SU-DHL-6 (cell line): ENCODE measurements at regions not wholly inside any gene's neighbourhood (a gene's known extent, or its start where the extent isn't known, plus 50 kb on each side); places are given as distances from the start of the nearest gene placed in this dataset.

Experiments
- H2AFZ ChIP-seq: fragments of 200-600 bp; sonication (generic); 2 replicates; pipeline ENCODE4 v1.6.1; 2014; ENCODE audit warnings: low read depth, mild to moderate bottlenecking, moderate library complexity, mixed read lengths, antibody characterized with exemption, low read length; ENCODE audit not compliant: severe bottlenecking
- H3F3A ChIP-seq: fragments of 200-600 bp; shearing (Covaris generic); 2 replicates; pipeline ENCODE4 v1.6.0; 2016; ENCODE audit warnings: antibody characterized with exemption, mild to moderate bottlenecking; ENCODE audit not compliant: insufficient read depth
- H3K27ac ChIP-seq: fragments of 200-600 bp; sonication (generic); 2 replicates; pipeline ENCODE4 v1.5.1; 2016; ENCODE audit warnings: low read depth, mild to moderate bottlenecking, low read length, moderate library complexity, mixed read lengths
- H3K27me3 ChIP-seq: fragments of 200-600 bp; sonication (generic), shearing (Covaris generic); 2 replicates; pipeline ENCODE4 v1.6.0; 2014; ENCODE audit warnings: mild to moderate bottlenecking, low read length
- H3K36me3 ChIP-seq: fragments of 200-600 bp; sonication (generic); 2 replicates; pipeline ENCODE4 v1.6.1; 2014; ENCODE audit warnings: mild to moderate bottlenecking, low read length, mixed read lengths
- H3K4me2 ChIP-seq: fragments of 300-600, 200-600 bp; shearing (Covaris generic), sonication (generic); 2 replicates; pipeline ENCODE4 v1.6.0; 2014; ENCODE audit warnings: low read length, low read depth, mild to moderate bottlenecking; ENCODE audit not compliant: poor library complexity, severe bottlenecking
- H3K4me3 ChIP-seq: fragments of 200-600 bp; sonication (generic); 2 replicates; pipeline ENCODE4 v1.5.1; 2014; ENCODE audit warnings: antibody characterized with exemption, low read length, mild to moderate bottlenecking, mixed read lengths; ENCODE audit not compliant: insufficient read depth, poor library complexity, severe bottlenecking
- H3K79me2 ChIP-seq: fragments of 200-600 bp; sonication (generic); 2 replicates; pipeline ENCODE4 v1.6.1; 2014; ENCODE audit warnings: mild to moderate bottlenecking, low read length, moderate library complexity; ENCODE audit not compliant: insufficient read depth
- H3K9ac ChIP-seq: fragments of 200-600 bp; sonication (generic); 2 replicates; pipeline ENCODE4 v1.7.0; 2014; ENCODE audit warnings: mild to moderate bottlenecking, low read length
- H3K9me2 ChIP-seq: fragments of 200-600 bp; sonication (generic); replicated peaks from 2 replicates; pipeline ENCODE4 v1.6.1; 2014; ENCODE audit warnings: low read length; ENCODE audit not compliant: insufficient read depth
- H3K9me3 ChIP-seq: fragments of 200-600 bp; sonication (generic); 2 replicates; pipeline ENCODE4 v1.6.1; 2014; ENCODE audit warnings: low read length, mixed read lengths; ENCODE audit not compliant: insufficient read depth
- H4K20me1 ChIP-seq: fragments of 200-600 bp; sonication (generic); 2 replicates; pipeline ENCODE4 v1.6.1; 2014; ENCODE audit warnings: low read depth, mild to moderate bottlenecking, antibody characterized with exemption, low read length, moderate library complexity, mixed read lengths
- EZH2phosphoT487 ChIP-seq: fragments of 200-600 bp; sonication (generic), shearing (Covaris generic); conservative IDR thresholded peaks from 2 replicates; pipeline ENCODE4 v1.6.1; 2018; ENCODE audit warnings: mild to moderate bottlenecking, antibody characterized with exemption, low read length, moderate library complexity, mixed read lengths
- TF ChIP-seq, protein P1 (sequence below): fragments of 200-600 bp; sonication (generic); IDR thresholded peaks from one replicate; pipeline ENCODE4 v1.5.1; 2017; ENCODE audit warnings: antibody characterized with exemption, mild to moderate bottlenecking, low read length, moderate library complexity; ENCODE audit not compliant: insufficient read depth, poor library complexity, severe bottlenecking

DNA sequence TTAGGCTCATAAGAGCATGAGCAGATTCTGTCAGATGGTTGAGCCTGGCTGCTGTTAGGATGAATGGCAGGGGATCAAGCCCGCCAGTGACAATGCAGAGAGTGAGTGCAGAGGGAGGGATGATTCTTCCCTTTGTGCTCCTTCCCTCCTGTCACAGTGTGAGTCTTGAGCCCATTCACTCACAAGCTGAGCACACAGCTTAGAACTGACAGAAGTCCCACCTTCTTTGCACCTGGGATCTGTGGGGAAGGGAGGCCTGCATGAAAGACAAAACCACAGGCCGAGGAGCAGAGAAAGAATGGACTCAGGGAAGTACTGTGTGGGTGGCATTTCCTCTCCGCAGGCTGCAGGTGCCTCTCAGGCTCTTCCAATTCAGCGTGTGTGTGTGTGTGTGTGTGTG lies 160.6 kb downstream of the KCNA5 start:
- Histone ChIP-seq H3K36me3 (no peaks in the 10 kb centered on the region), H3K9me2 (no peaks in the 10 kb centered on the region), H3F3A (no peaks in the 10 kb centered on the region), H2AFZ (no peak overlapping the region), H3K4me2 (no peak overlapping the region), H3K9ac (no peak overlapping the region), H3K79me2 (no peaks in the 10 kb centered on the region), H3K9me3 (no peaks in the 10 kb centered on the region), H3K27me3 (no peaks in the 10 kb centered on the region), H4K20me1 (no peaks in the 10 kb centered on the region), H3K4me3 (no peak overlapping the region), H3K27ac (no peak overlapping the region)
- no peak for TF ChIP-seq EZH2phosphoT487

DNA sequence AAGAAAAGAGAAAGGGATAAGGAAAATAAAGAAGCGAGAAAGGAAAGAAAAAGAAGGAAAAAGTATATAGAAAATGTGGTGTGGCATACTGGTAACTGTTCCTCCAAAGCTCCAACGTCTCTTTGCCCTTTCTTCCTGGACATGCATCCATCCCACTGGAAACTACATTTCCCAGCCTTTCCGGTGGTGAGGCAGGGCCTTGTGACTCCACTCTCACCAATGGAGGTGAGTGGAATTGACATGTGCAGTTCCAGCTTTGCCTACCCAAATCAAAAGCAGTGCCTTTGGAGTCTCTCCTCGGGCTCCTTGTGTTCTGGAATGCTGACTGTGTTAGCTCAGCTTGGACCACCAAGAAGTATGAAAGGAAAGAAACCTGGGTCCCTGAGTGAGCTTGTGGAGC lies 161.2 kb downstream of the KCNA5 start:
- H3K27me3 ChIP-seq = no peaks in the 10 kb centered on the region
- H3K4me3 ChIP-seq = no peak overlapping the region
- no peaks in the 10 kb centered on the region for H3F3A ChIP-seq
- no peaks in the 10 kb centered on the region for H3K79me2 ChIP-seq
- no peaks in the 10 kb centered on the region for H3K9me3 ChIP-seq
- H4K20me1 ChIP-seq = no peaks in the 10 kb centered on the region
- H3K27ac ChIP-seq = no peak overlapping the region
- H2AFZ ChIP-seq = no peak overlapping the region
- H3K4me2 ChIP-seq = no peak overlapping the region
- TF ChIP-seq, protein P1, sequence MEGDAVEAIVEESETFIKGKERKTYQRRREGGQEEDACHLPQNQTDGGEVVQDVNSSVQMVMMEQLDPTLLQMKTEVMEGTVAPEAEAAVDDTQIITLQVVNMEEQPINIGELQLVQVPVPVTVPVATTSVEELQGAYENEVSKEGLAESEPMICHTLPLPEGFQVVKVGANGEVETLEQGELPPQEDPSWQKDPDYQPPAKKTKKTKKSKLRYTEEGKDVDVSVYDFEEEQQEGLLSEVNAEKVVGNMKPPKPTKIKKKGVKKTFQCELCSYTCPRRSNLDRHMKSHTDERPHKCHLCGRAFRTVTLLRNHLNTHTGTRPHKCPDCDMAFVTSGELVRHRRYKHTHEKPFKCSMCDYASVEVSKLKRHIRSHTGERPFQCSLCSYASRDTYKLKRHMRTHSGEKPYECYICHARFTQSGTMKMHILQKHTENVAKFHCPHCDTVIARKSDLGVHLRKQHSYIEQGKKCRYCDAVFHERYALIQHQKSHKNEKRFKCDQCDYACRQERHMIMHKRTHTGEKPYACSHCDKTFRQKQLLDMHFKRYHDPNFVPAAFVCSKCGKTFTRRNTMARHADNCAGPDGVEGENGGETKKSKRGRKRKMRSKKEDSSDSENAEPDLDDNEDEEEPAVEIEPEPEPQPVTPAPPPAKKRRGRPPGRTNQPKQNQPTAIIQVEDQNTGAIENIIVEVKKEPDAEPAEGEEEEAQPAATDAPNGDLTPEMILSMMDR = no peak
- no peak for TF ChIP-seq EZH2phosphoT487
- no peak overlapping the region for H3K9ac ChIP-seq
- no peaks in the 10 kb centered on the region for H3K36me3 ChIP-seq
- no peaks in the 10 kb centered on the region for H3K9me2 ChIP-seq

DNA sequence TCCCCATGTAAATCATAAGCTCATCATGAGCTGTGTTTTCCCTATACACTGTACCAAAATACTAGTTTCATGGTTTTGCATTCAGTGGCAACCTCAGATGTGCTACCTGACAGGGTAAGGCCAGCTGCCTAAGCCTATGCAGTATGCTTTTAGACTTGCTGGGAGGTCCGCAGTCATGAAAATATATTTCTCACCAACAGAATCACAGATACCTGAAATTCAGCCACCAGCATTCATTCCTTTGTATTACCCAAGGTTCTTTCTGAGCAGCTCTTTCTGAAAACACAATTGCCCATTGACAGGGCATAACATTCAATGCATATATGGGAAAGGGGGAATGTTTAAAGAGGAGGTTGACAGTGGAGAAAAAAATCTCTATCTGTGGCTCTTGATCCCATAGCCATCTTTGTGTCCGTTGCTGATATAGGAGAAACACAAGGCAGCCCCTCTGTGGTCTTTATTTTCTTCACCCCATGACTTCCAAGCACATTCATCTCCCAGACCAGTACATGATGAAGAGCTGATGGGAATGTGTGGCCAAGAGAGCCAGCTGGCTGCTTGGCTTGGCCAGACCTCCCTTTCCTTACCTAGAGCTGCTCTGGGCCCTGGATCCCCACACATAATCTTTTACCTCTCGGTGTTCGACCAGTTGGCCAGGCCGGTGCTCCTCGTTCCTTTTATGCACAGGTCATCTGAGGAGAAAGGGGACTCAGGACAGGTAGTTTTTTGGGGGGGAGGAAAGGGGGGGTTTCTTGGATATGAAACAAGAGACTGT lies 162.9 kb downstream of the KCNA5 start:
- no peak for TF ChIP-seq EZH2phosphoT487
- TF ChIP-seq, protein P1 = no peak
- no peaks in the 10 kb centered on the region for H4K20me1 ChIP-seq
- H3F3A ChIP-seq = no peaks in the 10 kb centered on the region
- no peaks in the 10 kb centered on the region for H3K27me3 ChIP-seq
- no peaks in the 10 kb centered on the region for H3K9me3 ChIP-seq
- no peak overlapping the region for H3K4me3 ChIP-seq
- no peaks in the 10 kb centered on the region for H3K9me2 ChIP-seq
- H3K27ac ChIP-seq = no peak overlapping the region
- no peaks in the 10 kb centered on the region for H3K36me3 ChIP-seq
- no peak overlapping the region for H2AFZ ChIP-seq
- H3K9ac ChIP-seq = no peak overlapping the region
- no peaks in the 10 kb centered on the region for H3K79me2 ChIP-seq
- no peak overlapping the region for H3K4me2 ChIP-seq

DNA sequence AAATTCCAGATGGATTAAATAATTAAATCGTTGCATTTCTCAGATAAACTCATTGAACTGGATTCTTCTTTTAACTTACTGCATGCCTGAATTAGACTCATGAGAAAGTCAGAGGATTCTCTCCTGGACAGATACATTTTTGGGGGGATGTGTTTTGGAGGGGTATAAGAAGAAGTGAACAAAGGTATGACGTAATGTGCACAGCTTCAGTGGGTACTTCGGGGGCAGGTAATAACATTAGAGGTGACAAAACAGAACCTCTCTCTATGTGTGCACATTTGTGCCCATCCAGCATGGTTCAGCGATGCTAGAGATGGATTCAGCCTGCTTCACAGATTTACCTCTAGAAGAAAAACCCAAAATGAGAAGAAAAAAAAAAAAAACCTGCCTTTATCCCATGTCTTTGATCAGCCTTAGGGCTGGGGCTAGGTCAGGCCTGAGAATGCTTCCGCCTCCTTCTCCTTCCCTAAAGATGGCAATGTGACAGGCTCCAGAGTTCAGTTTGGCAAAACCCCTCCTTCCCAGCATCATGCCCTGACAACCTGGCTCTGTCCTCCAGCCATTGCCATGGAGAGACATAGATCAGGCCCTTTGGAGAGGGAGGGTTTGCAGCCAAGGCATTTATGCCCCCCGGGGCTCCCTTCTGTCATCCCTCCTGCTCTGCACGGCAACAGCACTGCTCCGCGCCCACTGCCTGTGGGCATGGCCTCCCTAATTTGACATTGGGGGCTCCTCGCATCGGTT lies 166.7 kb downstream of the KCNA5 start:
- Histone ChIP-seq H4K20me1 (no peaks in the 10 kb centered on the region), H3K27me3 (no peaks in the 10 kb centered on the region), H3K36me3 (no peaks in the 10 kb centered on the region), H2AFZ (no peak overlapping the region), H3K9me3 (no peaks in the 10 kb centered on the region), H3F3A (no peaks in the 10 kb centered on the region), H3K4me2 (no peak overlapping the region), H3K27ac (no peak overlapping the region), H3K79me2 (no peaks in the 10 kb centered on the region), H3K4me3 (no peak overlapping the region), H3K9ac (no peak overlapping the region), H3K9me2 (no peaks in the 10 kb centered on the region)
- TF ChIP-seq EZH2phosphoT487 = no peak
- TF ChIP-seq, protein P1 = no peak
